Heart left ventricle (tissue), 16 donors: ENCODE measurements at regions not wholly inside any gene's neighbourhood (a gene's known extent, or its start where the extent isn't known, plus 50 kb on each side); places are given as distances from the start of the nearest gene placed in this dataset.

Experiments
- ATAC-seq, 4 donors: fragments of 200-7000 bp; cut with Tn5 transposase; one replicate each; pipeline ENCODE4 v1.9.1; 2020 to 2022; ENCODE audit warnings: moderate library complexity in 4 of 4, mild to moderate bottlenecking in 3 of 4, moderate number of reproducible peaks in 1 of 4
- DNase-seq, 5 donors: peaks; one replicate each; pipeline ENCODE4 v3.0.0-alpha.2; 2020
- H3K27ac ChIP-seq, 12 donors: fragments of 200-600 bp; sonication (generic) in 4 of 12; one replicate each; pipeline versions ENCODE4 v1.5.0 to v1.8.0; 2016 to 2022; ENCODE audit warnings: mild to moderate bottlenecking in 2 of 12
- H3K27me3 ChIP-seq, 9 donors: fragments of 200-600 bp; sonication (generic) in 2 of 9; one replicate each; pipeline versions ENCODE4 v1.5.1 to v1.8.0; 2016 to 2022; ENCODE audit warnings: mild to moderate bottlenecking in 3 of 9
- H3K36me3 ChIP-seq, 9 donors: fragments of 200-600 bp; sonication (generic) in 2 of 9; one replicate each; pipeline versions ENCODE4 v1.5.0 to v1.8.0; 2018 to 2022; ENCODE audit warnings: mild to moderate bottlenecking in 2 of 9
- H3K4me1 ChIP-seq, 12 donors: fragments of 200-600 bp; sonication (generic) in 4 of 12; one replicate each; pipeline versions ENCODE4 v1.5.0 to v1.8.0; 2016 to 2022; ENCODE audit warnings: mild to moderate bottlenecking in 3 of 12
- H3K4me3 ChIP-seq, 12 donors: fragments of 200-600 bp; sonication (generic) in 4 of 12; one replicate each; pipeline versions ENCODE4 v1.5.0 to v1.8.0; 2017 to 2022; ENCODE audit warnings: mild to moderate bottlenecking in 9 of 12, moderate library complexity in 4 of 12
- H3K9me3 ChIP-seq, 12 donors: fragments of 200-600 bp; sonication (generic) in 4 of 12; one replicate each; pipeline versions ENCODE4 v1.5.0 to v1.8.0; 2016 to 2022; ENCODE audit warnings: mild to moderate bottlenecking in 1 of 12
- POLR2A ChIP-seq, 2 donors: fragments of 450-650 bp; IDR thresholded peaks; one replicate each; pipeline ENCODE4 v1.6.1; 2017; ENCODE audit warnings: antibody characterized with exemption in 2 of 2, mild to moderate bottlenecking in 2 of 2, moderate library complexity in 2 of 2
- WGBS, 4 donors: extraction: QIAGEN DNeasy Blood & Tissue Kit in 2 of 4; methylation state at CpG; one replicate each; pipeline versions ENCODE4 v1.1.5 to v1.1.7; 2013 to 2018; 5-methylcytosine and 5-hydroxymethylcytosine counted together
- intact Hi-C, 10 donors: fragments of 100-400 bp; cut with DNase I; formaldehyde crosslinking; loops; one replicate each; pipeline versions ENCODE4 v1.11.1 to v1.14.2; 2022
- TF ChIP-seq, protein P1 (sequence below), 12 donors: fragments of 200-600 bp; sonication (generic) in 4 of 12; IDR thresholded peaks; one replicate each; pipeline versions ENCODE4 v1.5.0 to v1.8.0; 2018 to 2022; ENCODE audit warnings: antibody characterized with exemption in 12 of 12, mild to moderate bottlenecking in 5 of 12
- donor health status: ischemic (EF 13 %, LVEDD 7.1; RV severe dilation, severe dysfunction).
- donor health status: healthy with polysubstance abuse.
- donor health status: DM: no; HTN: yes; CAD: no.
- donor health status: DM: no; HTN: no; CAD: no.
- donor health status: ischemic (EF 25% LVEDD 6.9; RV normal size, moderate dysfunction).
- donor health status: ischemic (EF 25% LVEDD 5.7; RV mildly dilated, moderate dysfunction).
- donor health status: healthy.
- donor health status: DM: yes; HTN: yes; CAD: no.
- donor health status: ischemic (EF 35%, LVEDD 5.7; RV mildly dilated, moderate dysfunction).
- donor health status: nonischemic (EF 11% LVEDD 7.7; RV severe dilation, severe dysfunction).
- donor health status: DM: yes; HTN: yes; CAD: no.
- donor health status: PGD.
- donor health status: ischemic (EF 29% LVEDD 5.4; RV normal size, mild dysfunction).
- donor health status: nonischemic (EF 23%, LVEDD 6.1; RV moderate dilation, normal function).

DNA sequence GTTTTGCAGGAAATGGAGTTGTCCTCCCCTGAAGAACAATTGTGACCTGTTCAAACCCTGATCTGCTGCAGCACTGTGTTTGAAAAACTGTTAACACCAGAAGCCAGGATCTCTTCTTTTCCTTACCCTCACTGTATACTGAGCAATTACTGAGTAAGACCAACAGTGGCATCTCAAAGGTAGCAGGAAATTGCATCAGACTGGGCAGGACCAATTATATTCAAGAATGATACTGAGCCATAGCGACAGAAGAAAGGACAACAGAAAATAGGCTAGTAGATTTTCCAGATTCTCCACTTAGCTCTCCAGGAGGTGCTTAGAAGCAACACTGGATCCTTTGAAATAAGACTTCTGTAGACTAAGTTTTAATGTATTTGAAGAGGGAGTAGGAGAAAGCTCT lies 57.4 kb upstream of the INHBA start:
- DNase-seq (no peak), ATAC-seq (no peak)
- H3K27me3 ChIP-seq, result no peaks in the 10 kb centered on the region
- 93 to 96% (median 96%) methylated on average over 1 of the region's 1 CpG for WGBS, 4 donors
- peaks cover 0 to 27% (median 10%) of the 10 kb centered on the region in 12 donors for H3K9me3 ChIP-seq
- no peak overlapping the region for H3K4me3 ChIP-seq
- no peak for TF ChIP-seq POLR2A (IDR thresholded peaks at IDR 0.05)
- TF ChIP-seq, protein P1, sequence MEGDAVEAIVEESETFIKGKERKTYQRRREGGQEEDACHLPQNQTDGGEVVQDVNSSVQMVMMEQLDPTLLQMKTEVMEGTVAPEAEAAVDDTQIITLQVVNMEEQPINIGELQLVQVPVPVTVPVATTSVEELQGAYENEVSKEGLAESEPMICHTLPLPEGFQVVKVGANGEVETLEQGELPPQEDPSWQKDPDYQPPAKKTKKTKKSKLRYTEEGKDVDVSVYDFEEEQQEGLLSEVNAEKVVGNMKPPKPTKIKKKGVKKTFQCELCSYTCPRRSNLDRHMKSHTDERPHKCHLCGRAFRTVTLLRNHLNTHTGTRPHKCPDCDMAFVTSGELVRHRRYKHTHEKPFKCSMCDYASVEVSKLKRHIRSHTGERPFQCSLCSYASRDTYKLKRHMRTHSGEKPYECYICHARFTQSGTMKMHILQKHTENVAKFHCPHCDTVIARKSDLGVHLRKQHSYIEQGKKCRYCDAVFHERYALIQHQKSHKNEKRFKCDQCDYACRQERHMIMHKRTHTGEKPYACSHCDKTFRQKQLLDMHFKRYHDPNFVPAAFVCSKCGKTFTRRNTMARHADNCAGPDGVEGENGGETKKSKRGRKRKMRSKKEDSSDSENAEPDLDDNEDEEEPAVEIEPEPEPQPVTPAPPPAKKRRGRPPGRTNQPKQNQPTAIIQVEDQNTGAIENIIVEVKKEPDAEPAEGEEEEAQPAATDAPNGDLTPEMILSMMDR (IDR thresholded peaks at IDR 0.05), result no peak
- no peaks in the 10 kb centered on the region for H3K36me3 ChIP-seq
- H3K4me1 ChIP-seq, result no peaks in the 10 kb centered on the region
- intact Hi-C loops, result no loop called here
- no peak overlapping the region for H3K27ac ChIP-seq

DNA sequence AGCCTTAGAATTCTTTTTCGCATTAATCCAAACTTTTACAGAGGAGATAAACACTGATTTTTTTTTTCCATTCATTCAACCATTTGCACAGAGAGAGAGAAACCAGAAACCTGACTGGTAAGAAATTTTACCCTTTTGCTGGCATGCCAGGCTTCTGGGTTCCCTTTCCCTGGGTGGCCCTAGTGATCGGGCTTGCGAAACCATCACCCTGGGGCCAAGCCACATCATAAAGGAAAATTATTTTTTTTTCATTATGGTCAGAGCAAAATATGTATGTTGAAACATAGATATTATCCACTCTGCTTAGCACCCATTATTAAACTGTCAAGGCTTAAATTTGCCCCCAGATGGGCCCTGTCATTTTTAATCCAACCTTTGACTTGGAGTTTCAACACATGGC lies 55.4 kb upstream of the INHBA start:
- Histone ChIP-seq H3K9me3 (peaks cover 0 to 34% (median 13%) of the 10 kb centered on the region in 12 donors), H3K4me3 (no peak overlapping the region), H3K27ac (no peak overlapping the region), H3K27me3 (no peaks in the 10 kb centered on the region), H3K36me3 (no peaks in the 10 kb centered on the region), H3K4me1 (no peaks in the 10 kb centered on the region)
- ATAC-seq, result no peak
- intact Hi-C loops, result no loop called here
- TF ChIP-seq POLR2A (IDR thresholded peaks at IDR 0.05), result no peak
- TF ChIP-seq, protein P1 (IDR thresholded peaks at IDR 0.05), result no peak
- WGBS, 4 donors, result 61 to 94% (median 70%) methylated on average over 3 of the region's 3 CpGs
- no peak for DNase-seq

DNA sequence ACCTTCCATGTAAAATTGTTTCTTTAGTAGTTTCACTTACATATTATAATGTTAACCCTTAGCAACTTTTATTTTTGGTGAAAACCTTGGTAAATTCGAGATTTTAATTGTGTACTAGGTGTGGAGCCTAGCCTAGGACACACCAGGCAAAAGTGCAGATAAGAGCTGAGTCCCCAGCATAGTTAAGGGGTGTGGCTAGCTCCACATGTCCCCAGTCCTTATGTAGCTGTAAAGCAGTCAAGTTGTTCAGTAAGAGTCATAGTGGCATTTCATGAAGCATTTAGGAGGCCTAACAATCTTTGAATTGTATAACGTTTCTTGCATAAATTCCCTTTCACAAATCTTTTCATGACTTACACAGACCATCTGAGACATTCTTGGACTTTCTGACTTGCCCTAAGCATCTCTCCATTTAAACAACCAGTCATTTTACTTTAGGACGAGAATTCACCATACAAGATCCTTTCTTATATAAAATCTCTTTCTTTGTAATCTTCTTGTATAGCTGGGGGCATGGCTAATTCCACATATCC lies 53.8 kb upstream of the INHBA start:
- Histone ChIP-seq H3K9me3 (peaks cover 0 to 34% (median 13%) of the 10 kb centered on the region in 12 donors), H3K4me1 (no peaks in the 10 kb centered on the region), H3K27me3 (no peaks in the 10 kb centered on the region), H3K4me3 (no peak overlapping the region), H3K27ac (no peak overlapping the region), H3K36me3 (no peaks in the 10 kb centered on the region)
- WGBS, 4 donors, result 68 to 74% (median 72%) methylated on average over 3 of the region's 3 CpGs
- TF ChIP-seq, protein P1 (IDR thresholded peaks at IDR 0.05), result no peak
- TF ChIP-seq POLR2A (IDR thresholded peaks at IDR 0.05), result no peak
- intact Hi-C loops, result no loop called here
- ATAC-seq (no peak), DNase-seq (no peak)

DNA sequence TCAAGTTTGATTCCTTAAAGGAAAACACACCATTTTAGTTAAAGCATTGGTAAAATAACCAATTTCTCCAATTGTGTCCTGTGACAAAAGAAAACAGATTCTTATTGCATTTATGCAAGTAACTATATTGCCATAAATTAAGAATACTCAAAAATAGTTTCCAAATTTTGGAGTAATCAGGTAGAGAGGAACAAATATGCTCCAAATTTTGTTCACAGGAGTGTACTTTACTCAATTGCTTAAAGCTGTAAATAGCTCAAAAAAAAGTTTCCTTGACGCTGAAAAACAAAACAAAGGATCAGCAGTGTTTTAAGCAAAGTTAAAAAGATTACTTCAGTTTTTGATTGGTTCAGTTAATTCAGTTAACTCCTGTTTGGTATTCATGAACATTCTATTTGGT lies 52.2 kb upstream of the INHBA start:
- WGBS, 4 donors, result 82 to 86% (median 83%) methylated on average over 1 of the region's 1 CpG
- Histone ChIP-seq H3K36me3 (no peaks in the 10 kb centered on the region), H3K4me1 (no peaks in the 10 kb centered on the region), H3K9me3 (peaks cover 0 to 34% (median 13%) of the 10 kb centered on the region in 12 donors), H3K4me3 (no peak overlapping the region), H3K27me3 (no peaks in the 10 kb centered on the region), H3K27ac (no peak overlapping the region)
- intact Hi-C loops, result no loop called here
- DNase-seq (no peak), ATAC-seq (no peak)
- TF ChIP-seq, protein P1 (IDR thresholded peaks at IDR 0.05), result no peak
- no peak for TF ChIP-seq POLR2A (IDR thresholded peaks at IDR 0.05)
